HG03460 (cell line): ENCODE measurements at regions not wholly inside any gene's neighbourhood (a gene's known extent, or its start where the extent isn't known, plus 50 kb on each side); places are given as distances from the start of the nearest gene placed in this dataset.

Experiments used
- ATAC-seq: cut with Tn5 transposase; IDR thresholded peaks from one replicate; pipeline ENCODE4 v1.9.1; 2021; ENCODE audit not compliant: unreplicated experiment

- ATAC-seq = no peak
Observed at GRCh38 chr4:1512738-1513660, 106.8 kb upstream of the NKX1-1 start.

GRCh38 chr4:1512051-1512737 is 106.0 kb upstream of the NKX1-1 start:
- no peak for ATAC-seq

GRCh38 chr4:1511441-1512041 is 105.3 kb upstream of the NKX1-1 start:
- ATAC-seq = no peak

- no peak for ATAC-seq
Observed at GRCh38 chr4:1510931-1511330, 104.7 kb upstream of the NKX1-1 start.

GRCh38 chr4:1509366-1509765 is 103.1 kb upstream of the NKX1-1 start:
- no peak for ATAC-seq

GRCh38 chr4:1508161-1509160 is 102.2 kb upstream of the NKX1-1 start:
- no peak for ATAC-seq

- ATAC-seq = no peak
Observed at GRCh38 chr4:1506956-1507721, 100.9 kb upstream of the NKX1-1 start.

GRCh38 chr4:1505511-1506460 is 99.5 kb upstream of the NKX1-1 start:
- ATAC-seq = no peak

GRCh38 chr4:1504595-1505500 is 98.6 kb upstream of the NKX1-1 start:
- no peak for ATAC-seq

- no peak for ATAC-seq
Observed at GRCh38 chr4:1503583-1504471, 97.6 kb upstream of the NKX1-1 start.

GRCh38 chr4:1502976-1503375 is 96.7 kb upstream of the NKX1-1 start:
- no peak for ATAC-seq

- ATAC-seq = no peak
Observed at GRCh38 chr4:1502501-1502886, 96.3 kb upstream of the NKX1-1 start.

- no peak for ATAC-seq
Observed at GRCh38 chr4:1501754-1502500, 95.7 kb upstream of the NKX1-1 start.

- ATAC-seq = no peak
Observed at GRCh38 chr4:1500966-1501753, 94.9 kb upstream of the NKX1-1 start.

GRCh38 chr4:1500231-1500965 is 94.2 kb upstream of the NKX1-1 start:
- no peak for ATAC-seq
